Gastroesophageal sphincter (tissue), 3 donors: ENCODE measurements at regions not wholly inside any gene's neighbourhood (a gene's known extent, or its start where the extent isn't known, plus 50 kb on each side); places are given as distances from the start of the nearest gene placed in this dataset.

Experiments
- POLR2A ChIP-seq, 2 donors: fragments of 450-650 bp; IDR thresholded peaks; one replicate each; pipeline ENCODE4 v1.6.1; 2017; ENCODE audit warnings: antibody characterized with exemption in 2 of 2, mild to moderate bottlenecking in 2 of 2, moderate library complexity in 1 of 2
- POLR2AphosphoS5 ChIP-seq: sonication (generic); formaldehyde crosslinking; IDR thresholded peaks from one replicate; pipeline ENCODE4 v1.6.1; 2017; ENCODE audit warnings: antibody characterized with exemption
- TF ChIP-seq, protein P1 (sequence below), 4 experiments: fragments of 200-600 bp in 2 of 4; fragments of 450-650 bp in 2 of 4; sonication (generic) in 1 of 4; IDR thresholded peaks; one replicate each; pipeline ENCODE4 v1.5.1; 2017 to 2019; ENCODE audit warnings: antibody characterized with exemption in 4 of 4, mild to moderate bottlenecking in 2 of 4, moderate library complexity in 2 of 4

- TF ChIP-seq POLR2A (IDR thresholded peaks at IDR 0.05) (no peak), POLR2AphosphoS5 (no peak)
- TF ChIP-seq, protein P1, sequence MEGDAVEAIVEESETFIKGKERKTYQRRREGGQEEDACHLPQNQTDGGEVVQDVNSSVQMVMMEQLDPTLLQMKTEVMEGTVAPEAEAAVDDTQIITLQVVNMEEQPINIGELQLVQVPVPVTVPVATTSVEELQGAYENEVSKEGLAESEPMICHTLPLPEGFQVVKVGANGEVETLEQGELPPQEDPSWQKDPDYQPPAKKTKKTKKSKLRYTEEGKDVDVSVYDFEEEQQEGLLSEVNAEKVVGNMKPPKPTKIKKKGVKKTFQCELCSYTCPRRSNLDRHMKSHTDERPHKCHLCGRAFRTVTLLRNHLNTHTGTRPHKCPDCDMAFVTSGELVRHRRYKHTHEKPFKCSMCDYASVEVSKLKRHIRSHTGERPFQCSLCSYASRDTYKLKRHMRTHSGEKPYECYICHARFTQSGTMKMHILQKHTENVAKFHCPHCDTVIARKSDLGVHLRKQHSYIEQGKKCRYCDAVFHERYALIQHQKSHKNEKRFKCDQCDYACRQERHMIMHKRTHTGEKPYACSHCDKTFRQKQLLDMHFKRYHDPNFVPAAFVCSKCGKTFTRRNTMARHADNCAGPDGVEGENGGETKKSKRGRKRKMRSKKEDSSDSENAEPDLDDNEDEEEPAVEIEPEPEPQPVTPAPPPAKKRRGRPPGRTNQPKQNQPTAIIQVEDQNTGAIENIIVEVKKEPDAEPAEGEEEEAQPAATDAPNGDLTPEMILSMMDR (IDR thresholded peaks at IDR 0.05), result no peak
Measured at GRCh38 chr6:90900034-90900433, 313.2 kb upstream of the MAP3K7 start.
